Neutrophil (primary cell): ENCODE measurements at regions not wholly inside any gene's neighbourhood (a gene's known extent, or its start where the extent isn't known, plus 50 kb on each side); places are given as distances from the start of the nearest gene placed in this dataset.

Source experiments
- H3K27ac ChIP-seq: fragments of 200-600 bp; sonication (generic); 2 replicates; pipeline ENCODE4 v1.5.1; 2016; ENCODE audit warnings: mild to moderate bottlenecking, moderate library complexity
- H3K27me3 ChIP-seq: fragments of 200-600 bp; sonication (generic); 2 replicates; pipeline ENCODE4 v1.6.0; 2016; ENCODE audit warnings: mild to moderate bottlenecking
- H3K36me3 ChIP-seq: fragments of 200-600 bp; sonication (generic); 2 replicates; pipeline ENCODE4 v1.5.1; 2017
- H3K4me1 ChIP-seq, 2 experiments: fragments of 200-600 bp in 1 of 2; sonication (generic) in 1 of 2; 1 replicate in 1 of 2; 2 replicates in 1 of 2; pipeline versions ENCODE4 v1.5.1 to v1.6.1; 2013 to 2016; ENCODE audit warnings: low read depth in 1 of 2, low read length in 1 of 2, mild to moderate bottlenecking in 1 of 2, moderate library complexity in 1 of 2; ENCODE audit not compliant: control insufficient read depth in 1 of 2, insufficient read depth in 1 of 2
- H3K4me3 ChIP-seq, 2 experiments: fragments of 200-600 bp in 1 of 2; sonication (generic) in 1 of 2; 1 replicate in 1 of 2; 2 replicates in 1 of 2; pipeline ENCODE4 v1.5.1; 2013 to 2016; ENCODE audit warnings: low read depth in 1 of 2, low read length in 1 of 2, mild to moderate bottlenecking in 1 of 2, moderate library complexity in 1 of 2
- H3K9me3 ChIP-seq: fragments of 200-600 bp; sonication (generic); 2 replicates; pipeline ENCODE4 v1.5.1; 2016
- CTCF ChIP-seq: fragments of 200-600 bp; sonication (generic); IDR thresholded peaks from 2 replicates; pipeline ENCODE4 v1.5.1; 2016; ENCODE audit warnings: antibody characterized with exemption

GRCh38 chr3:102536456-102536855 is 101.6 kb downstream of the ZPLD1 start:
- Histone ChIP-seq H3K27me3 (no peaks in the 10 kb centered on the region), H3K9me3 (no peaks in the 10 kb centered on the region), H3K36me3 (no peaks in the 10 kb centered on the region), H3K4me3 (no peak overlapping the region), H3K27ac (no peak overlapping the region), H3K4me1 (no peaks in the 10 kb centered on the region)
- TF ChIP-seq CTCF: no peak

GRCh38 chr3:102537123-102537522 is 102.3 kb downstream of the ZPLD1 start:
- no peaks in the 10 kb centered on the region for H3K36me3 ChIP-seq
- H3K4me3 ChIP-seq: no peak overlapping the region
- no peak overlapping the region for H3K27ac ChIP-seq
- no peaks in the 10 kb centered on the region for H3K4me1 ChIP-seq
- H3K27me3 ChIP-seq: no peaks in the 10 kb centered on the region
- no peaks in the 10 kb centered on the region for H3K9me3 ChIP-seq
- TF ChIP-seq CTCF: no peak

- Histone ChIP-seq H3K4me3 (no peak overlapping the region), H3K27ac (no peak overlapping the region), H3K9me3 (no peaks in the 10 kb centered on the region), H3K27me3 (no peaks in the 10 kb centered on the region), H3K4me1 (no peaks in the 10 kb centered on the region), H3K36me3 (no peaks in the 10 kb centered on the region)
- no peak for TF ChIP-seq CTCF
Measured at GRCh38 chr3:102544741-102545140, 109.9 kb downstream of the ZPLD1 start.

GRCh38 chr3:102545276-102545675 is 110.5 kb downstream of the ZPLD1 start:
- no peak for TF ChIP-seq CTCF
- Histone ChIP-seq H3K27me3 (no peaks in the 10 kb centered on the region), H3K9me3 (no peaks in the 10 kb centered on the region), H3K4me1 (no peaks in the 10 kb centered on the region), H3K36me3 (no peaks in the 10 kb centered on the region), H3K4me3 (no peak overlapping the region), H3K27ac (no peak overlapping the region)

- TF ChIP-seq CTCF: no peak
- Histone ChIP-seq H3K4me1 (no peaks in the 10 kb centered on the region), H3K9me3 (no peaks in the 10 kb centered on the region), H3K36me3 (no peaks in the 10 kb centered on the region), H3K4me3 (no peak overlapping the region), H3K27me3 (no peaks in the 10 kb centered on the region), H3K27ac (no peak overlapping the region)
Measured at GRCh38 chr3:102553876-102554275, 119.1 kb downstream of the ZPLD1 start.

GRCh38 chr3:102570511-102570910 is 135.7 kb downstream of the ZPLD1 start:
- Histone ChIP-seq H3K4me3 (no peak overlapping the region), H3K36me3 (no peaks in the 10 kb centered on the region), H3K27ac (no peak overlapping the region), H3K27me3 (no peaks in the 10 kb centered on the region), H3K9me3 (no peaks in the 10 kb centered on the region), H3K4me1 (no peaks in the 10 kb centered on the region)
- TF ChIP-seq CTCF: no peak
